GM21786 (cell line): ENCODE measurements at regions not wholly inside any gene's neighbourhood (a gene's known extent, or its start where the extent isn't known, plus 50 kb on each side); places are given as distances from the start of the nearest gene placed in this dataset.
A peak's percentile ranks its signal among the peaks of the same experiment; 100 is the strongest.
"Not testable (repeated sequence)": the region's sequence is repeated elsewhere in the genome, so short reads cannot be mapped to it uniquely, and the experiment has no call there.

Source experiments
- ATAC-seq: cut with Tn5 transposase; IDR thresholded peaks from one replicate; pipeline ENCODE4 v1.9.1; 2021; ENCODE audit not compliant: unreplicated experiment

DNA sequence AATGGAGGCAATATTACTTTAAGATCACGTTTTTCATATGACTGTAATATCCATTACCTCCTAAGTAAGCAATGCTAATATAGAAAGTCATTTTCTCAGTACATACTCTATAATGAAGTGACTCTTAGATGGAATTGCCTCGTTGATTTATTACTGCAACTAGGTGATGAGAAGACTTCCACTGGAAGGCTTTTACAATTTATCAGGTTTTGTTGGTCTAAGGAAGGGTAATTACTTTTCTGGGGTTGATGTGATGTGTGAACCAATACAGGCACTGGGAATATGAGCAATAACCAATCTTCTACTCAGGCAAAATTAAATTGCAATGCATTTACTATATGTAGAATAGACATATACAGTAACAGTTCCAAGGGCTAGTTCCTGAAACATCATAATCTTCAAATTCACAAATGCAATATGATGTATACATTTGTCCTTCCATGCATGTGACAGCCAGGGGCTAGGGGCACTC is 635.0 kb downstream of the QKI start:
- no peak for ATAC-seq

DNA sequence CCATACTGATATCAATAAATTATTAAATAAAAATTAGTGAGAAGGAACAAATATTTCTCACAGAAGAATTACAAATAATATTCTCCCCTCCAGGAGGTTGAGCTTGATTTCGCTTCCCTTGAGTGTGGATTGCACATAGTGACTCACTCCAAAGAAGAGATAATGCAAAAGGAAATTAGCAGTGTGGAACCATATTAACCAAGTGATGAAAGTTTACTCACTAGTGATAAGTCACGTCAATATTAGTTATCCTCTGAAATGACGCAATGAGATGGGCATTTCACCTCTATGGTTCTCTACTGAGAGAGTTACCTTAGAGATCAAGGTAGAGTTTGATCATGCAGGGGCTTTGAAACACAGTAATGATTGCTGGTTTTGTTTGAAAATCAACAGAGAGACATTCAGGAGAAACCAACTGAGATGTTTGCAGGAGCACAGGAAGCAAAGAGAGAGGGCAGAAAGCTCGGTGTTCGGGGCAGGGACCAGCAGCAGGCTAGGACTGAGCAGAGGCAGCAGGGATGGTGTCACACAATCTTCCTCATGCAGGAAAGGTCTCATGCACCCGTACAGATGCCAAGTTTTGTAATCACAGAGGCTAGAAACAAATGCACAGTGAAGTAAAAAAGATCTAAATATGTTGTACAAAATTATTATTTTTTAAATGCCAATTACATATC is 634.5 kb downstream of the QKI start:
- no peak for ATAC-seq

DNA sequence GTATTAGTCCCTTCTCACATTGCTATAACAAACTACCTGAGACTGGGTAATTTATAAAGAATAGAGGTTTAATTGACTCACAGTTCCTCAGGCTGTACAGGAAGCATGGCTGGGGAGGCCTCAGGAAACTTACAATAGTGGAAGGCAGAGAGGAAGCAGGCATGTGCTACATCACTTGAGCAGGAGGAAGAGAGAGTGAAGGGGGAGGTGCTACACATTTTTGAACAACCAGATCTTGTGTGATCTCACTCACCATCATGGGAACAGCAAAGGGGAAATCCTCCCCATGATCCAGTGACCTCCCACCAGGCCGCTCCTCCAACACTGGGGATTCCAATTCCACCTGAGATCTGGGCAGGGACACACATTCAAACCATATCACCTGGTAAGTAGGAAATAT is 630.6 kb downstream of the QKI start:
- no peak for ATAC-seq

DNA sequence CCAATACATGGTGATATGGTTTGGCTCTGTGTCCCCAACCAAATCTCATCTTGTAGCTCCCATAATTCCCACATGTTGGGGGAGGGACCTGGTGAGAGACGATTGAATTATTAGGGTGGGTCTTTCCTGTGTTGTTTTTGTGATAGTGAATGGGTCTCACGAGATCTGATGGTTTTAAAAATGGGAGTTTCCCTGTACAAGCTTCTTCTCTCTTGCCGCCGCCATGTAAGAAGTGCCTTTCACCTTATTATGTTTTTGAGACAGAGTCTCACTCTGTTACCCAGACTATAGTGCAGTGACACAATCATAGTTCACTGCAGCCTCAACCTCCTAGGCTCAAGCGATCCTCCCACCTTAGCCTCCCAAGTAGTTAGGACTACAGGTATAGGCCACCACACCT is 629.1 kb downstream of the QKI start:
- ATAC-seq, result not testable (repeated sequence)

DNA sequence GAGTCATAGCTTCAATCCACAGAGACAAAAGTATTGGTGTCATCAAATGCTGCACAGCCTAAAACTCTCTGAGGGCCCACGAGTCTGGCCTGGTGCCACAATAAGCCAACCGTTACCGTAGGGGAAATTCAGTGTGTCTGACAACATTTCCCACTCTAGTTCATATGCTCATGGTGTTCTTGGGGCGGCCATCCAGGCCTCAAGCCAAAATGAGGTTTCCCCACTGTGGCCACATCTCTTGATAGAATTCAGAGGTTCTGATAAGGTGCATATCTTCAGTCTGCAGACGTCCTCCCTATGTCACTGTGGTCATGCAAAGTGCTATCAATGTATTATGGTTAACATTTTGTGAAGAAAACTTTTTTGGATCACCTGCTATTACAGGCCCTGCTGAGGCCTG is 627.7 kb downstream of the QKI start:
- no peak for ATAC-seq

DNA sequence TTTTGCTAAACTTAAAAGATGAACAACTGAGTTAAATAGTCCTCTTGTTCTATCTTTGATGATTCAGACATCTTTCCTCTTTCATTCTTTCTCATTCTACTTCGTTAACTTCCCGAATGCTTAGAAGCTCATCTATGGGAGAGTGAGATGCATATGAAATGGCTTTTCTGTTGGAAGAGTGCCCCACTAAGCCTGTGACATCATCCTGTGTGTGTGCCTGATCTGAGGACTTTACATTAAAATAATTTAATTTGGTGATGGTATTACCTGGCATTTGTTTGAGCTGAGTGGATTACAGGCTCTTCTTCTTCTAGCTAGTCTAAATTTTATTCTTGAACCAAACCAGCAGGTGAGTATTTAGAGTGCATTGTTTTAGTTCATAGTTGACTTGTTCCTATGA is 626.5 kb downstream of the QKI start:
- no peak for ATAC-seq

DNA sequence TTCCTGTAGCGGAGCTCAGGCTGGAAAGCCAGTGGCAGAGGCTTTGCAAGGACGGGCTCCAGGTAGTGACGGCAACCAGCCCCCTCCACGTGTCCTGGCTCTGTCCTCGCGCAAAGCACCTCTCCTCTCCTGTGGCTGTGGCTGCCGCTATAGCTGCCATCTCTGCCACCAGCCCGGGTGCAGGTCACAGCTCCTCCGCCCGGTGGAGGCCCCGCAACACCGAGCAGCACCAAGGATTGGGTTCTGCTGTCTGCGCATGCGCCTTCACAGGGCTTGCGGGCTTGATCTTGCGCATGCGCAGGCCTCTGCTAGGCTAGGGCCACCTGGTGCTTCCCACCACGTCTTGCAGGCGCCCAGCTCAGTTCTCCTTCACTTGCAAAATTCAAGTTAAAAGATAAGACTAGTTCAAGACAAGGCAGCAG is 625.4 kb downstream of the QKI start:
- peak; percentile 73 for ATAC-seq

DNA sequence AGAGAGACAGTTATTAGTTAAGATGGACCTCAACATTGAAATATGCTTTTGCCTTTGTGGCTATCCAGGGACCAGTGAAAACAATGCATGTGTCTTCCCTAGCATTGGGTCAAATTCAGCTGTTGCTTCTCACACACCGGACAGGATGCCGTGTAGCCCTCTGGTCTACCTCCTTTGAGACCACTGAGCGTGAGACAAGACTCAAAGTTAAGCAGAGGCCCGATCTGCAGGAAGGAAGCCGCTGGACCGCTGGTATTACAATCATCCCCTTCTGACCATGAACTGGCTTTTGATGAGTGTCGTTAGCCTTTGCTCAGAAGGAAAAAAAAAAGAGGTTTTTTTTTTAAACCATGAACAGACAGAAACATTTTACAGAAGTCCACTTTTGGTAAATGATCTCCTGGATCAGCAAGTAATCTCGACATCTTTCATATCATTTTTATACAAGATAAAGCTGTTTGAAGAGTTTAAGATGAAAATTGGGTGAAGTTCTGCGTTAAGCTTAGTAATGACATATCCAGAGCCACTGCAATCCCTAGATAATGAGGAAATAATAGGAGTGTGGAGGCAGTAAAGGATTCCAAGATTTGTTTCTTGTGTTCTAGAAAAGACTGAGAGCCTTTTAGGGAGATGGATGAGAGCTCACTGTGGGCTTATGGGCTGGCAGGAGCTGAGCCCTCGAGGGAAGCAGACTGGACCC is 622.8 kb downstream of the QKI start:
- ATAC-seq, result no peak

DNA sequence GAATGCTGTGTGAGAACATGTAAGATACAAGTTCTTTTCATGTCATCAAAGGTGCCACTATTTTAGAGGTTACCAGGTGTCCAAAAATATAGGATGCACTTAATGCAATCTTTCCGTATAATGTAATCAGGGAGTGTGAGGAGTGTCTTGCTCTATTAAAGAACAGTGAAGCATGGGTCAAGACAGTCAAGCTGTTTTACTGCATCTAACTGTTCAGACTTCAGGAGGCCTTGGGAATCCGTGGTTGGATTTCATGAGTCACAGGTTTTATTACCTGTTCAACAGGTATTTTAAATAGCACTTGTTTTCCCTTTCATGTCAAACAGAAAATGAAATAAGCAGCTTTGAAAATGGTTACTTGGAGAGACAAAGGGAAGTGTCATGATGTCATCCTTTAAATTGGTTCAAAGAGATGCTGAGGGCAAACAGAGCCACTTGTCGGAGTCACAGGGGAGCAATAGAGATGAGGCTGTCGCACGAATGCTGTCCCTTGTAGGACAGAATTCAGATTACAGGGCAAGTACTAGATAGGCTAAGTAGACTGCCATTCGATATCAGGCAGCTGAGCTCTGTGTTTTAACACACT is 621.5 kb downstream of the QKI start:
- ATAC-seq, result no peak

DNA sequence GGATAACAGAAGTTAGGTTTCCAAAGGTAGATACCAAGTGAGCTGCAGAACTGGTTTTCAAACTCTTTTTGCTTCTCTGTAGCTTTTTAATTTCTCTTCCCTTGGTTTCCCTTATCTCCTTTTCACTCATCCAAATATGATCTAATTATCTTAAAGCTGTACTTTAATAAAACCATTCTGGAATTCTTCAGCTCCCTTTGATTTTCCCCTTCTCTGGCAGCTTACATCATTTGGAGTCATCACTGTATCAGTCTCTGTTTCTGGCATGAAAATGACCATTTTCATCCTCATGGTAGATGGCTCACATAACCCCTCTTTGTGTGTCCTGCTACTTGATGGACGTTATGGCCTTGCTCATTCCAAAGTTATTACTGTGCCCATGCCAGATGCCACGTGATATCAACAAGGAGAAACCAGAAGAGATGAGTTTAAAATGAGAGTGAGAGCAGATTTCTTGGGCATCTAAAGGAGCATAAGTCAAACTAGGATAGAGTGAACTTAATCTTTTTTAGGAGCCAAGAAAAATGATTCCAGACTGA is 620.2 kb downstream of the QKI start:
- ATAC-seq, result no peak

DNA sequence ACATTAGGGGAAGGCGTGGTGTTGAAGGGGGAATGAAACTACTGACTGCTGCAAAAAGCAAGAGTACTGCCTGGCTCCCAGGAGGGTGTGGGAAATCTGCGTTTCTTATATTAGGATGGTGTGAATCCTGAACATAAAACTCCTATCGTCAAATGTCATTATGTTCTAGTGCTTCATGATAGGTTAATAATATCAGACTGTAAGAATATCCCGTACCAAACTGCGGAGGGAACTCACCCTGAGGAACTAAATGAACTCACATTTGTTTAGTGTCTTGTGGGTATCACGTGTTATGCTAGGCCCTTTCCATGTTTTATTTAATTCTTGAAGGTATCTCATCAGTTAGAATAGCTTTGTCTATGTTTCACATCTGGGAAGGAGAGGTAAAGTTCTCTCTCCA is 610.7 kb downstream of the QKI start:
- no peak for ATAC-seq

DNA sequence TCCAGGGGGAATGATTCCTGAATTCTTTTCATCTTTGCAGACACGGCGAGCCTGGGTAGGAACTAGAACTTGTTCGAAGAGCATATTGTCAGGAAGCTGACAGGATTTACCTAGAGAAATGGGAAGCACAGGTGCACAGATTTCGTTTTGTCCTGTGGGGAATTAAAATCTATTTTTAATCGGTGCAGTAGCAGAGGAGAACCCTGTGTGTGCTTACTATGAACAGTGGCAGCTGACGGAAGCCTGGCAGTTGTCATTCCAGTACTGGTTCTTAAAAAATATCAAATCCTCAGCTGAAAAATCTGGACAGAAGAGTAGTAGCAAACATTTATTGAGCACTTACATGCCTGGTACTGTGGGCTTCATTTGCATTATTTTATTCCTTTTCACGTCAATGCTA is 609.0 kb downstream of the QKI start:
- no peak for ATAC-seq

DNA sequence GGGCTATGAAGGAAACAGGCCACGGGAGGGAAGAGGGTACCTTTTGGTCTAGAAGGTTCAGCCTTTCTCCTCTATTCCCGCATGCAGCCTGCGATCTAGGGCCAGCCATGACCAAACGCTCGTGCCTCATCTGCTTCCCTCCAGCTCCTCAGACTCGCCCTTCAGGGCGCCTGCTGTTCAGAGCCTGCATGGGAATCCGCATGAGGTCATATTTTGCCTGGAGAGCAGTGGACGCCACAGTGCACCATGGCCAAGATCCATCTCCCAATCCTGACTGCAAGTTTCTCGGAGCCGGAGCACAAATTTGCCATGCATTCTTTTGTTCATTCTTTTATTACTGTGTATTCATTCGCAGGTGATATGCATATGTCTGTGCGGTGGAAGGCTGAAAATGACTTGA is 608.1 kb downstream of the QKI start:
- no peak for ATAC-seq

DNA sequence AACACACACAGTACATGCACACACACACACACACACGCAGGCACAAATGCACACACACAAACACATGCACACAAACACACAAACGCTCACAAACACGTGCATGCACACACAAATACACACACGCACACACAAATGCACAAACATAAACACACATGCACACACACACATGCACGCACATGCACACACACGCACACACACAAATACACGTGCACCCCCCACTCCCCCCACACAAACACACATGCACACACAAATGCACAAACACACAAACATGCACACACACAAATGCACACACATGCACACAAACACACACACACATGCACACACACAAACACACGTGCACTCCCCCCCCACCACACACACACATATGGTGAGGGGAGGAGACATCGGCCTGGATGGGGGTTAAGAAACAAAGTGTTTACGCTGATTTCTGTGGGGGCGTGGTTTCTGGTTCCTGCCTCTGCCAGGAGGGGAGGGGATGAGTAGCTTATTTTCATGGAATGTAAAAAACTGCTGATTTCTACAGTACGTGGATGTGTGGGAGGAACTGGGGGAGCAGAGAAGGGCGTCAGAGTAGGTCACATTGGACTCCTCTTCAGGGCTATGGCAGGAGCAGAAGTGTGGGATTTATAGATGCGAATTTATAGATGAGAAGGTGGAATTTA is 607.2 kb downstream of the QKI start:
- no peak for ATAC-seq

DNA sequence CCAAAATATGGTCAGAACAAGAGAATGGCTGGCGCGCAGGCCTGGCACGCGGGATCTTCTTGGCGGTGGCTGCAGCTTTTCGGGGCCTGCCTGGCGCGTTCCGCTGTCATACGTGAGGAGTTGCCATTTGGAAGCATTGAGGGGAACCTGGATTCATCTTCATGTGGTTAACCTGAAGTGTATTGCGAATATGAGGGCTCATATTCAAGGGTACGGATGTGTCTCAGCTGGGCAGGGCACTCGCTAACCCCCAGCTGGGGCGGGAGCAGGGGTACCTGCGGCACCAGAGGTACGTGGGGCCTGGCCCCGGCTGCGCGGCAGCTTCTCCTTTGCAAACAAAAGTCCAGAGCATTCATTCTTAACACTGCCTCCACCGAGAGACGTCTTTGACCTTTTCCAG is 605.6 kb downstream of the QKI start:
- no peak for ATAC-seq

DNA sequence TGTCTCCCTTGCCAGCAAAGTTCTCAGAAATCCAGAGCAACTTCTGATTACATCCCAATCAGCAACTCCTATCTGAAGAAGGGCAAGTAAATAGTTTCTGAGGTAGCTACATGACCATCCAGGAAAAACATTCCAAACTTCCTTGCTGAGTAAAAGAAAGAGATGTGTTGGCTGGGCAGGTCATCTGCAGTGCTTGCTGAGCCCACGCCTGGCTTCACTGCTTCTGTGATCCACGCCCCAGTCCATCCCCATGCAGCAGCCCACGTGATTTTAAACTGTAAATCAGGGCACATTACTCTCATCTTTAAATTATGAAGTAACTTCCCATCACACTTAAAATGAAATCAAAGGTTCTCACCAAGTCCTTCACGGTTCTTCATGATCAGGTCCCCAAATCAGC is 603.6 kb downstream of the QKI start:
- no peak for ATAC-seq

DNA sequence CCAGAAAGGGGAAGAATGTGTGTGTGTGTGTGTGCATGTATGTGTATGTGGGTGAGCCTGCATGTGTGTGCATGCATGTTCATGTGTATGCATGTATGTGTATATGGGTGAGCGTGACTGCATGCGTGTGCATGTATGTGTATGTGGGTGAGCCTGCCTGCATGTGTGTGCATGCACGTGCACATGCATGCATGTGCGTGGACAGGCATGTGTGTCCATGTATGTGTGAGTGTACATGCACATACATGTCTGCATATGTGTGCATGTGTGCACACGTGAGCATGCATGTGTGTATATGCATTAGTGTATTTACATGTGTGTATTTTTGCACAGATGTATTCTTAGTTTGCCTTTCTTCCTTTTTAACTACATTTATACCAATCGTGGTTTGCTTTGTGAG is 601.5 kb downstream of the QKI start:
- ATAC-seq, result no peak

DNA sequence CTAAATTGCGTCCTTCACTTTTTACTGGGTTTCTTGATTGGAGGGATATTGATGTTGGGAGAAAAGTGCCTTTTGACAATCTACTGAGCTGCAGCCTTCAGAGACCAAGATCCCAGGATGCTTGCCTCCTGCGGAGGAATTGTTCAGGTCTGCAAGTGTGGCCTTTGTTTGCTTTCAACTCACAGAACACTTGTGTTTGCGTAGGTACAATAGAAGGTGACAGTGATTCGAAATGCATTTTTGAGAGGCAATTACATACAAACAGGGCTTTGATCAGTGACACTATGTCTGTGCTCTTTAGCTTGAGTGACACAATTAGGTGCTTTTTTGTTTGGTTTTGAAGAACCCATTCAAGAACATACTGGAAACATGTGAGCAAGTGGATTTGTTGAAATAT is 600.6 kb downstream of the QKI start:
- ATAC-seq, result no peak

DNA sequence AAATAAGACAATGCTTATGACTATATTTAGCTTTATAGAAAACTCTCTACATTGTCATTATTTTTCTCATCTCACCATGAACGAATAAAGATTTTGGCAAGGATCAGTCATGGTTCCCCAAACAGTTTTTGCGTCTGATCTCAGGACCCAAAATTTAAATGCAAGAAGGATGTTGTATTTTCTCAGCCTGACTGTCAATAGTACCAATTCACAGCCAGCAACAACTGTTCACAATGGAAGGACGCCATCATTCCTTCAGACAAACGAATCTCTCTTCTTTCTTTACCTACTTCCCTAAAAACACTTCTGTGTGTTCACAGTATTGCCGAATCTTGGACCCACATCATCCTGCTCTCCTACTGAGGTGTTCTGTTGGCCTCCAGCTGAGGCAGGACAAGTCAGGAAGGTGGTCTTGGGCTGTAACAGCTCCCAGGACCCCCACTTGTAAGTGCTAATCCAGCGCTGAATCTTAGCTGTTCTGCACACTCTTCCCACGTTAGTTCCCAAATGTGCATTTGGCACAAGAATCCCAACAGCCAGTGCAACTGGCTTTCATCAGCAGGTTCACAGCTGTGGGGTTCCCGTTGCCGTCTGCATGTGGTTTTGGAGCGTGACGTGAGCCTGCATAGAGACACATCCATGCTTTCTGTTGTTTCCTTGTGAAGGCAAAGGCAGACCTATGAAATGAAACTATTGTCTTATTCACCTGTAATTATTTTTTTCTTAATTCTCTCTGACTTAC is 600.0 kb downstream of the QKI start:
- ATAC-seq, result no peak

DNA sequence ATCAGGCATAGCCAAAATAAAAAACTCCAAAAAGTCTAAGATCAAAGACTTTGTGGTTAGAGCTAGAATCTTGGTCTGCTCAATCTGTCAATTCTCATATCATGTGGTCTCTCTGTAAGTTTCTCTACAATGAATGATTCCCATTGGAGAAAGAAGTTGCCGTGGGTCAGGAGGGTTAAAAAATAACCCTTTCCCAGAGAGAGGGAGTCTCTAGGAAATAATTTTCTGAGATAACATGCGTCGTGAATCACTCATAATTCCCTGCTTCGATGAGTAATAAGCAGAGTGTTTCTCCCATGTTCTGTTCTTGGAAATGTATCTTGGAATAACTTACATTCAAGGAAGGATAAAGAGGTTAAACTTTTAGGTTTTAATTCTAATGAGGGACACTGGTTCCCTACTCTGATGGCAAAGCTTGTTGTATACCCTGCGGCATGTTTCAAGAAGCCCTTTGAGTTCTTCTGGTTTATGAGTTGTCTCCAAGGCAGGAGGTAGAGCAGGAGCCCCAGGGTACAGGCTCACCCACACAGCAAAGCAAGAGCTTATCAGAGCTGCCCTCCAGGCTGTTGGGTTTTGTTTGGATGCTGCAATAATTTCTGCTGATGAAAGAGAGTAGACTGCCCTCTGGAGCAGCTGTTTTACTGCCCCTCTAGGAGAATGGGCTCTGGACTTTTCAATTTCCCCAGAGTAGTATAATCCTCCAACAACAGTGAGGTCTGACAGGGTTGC is 599.1 kb downstream of the QKI start:
- ATAC-seq, result no peak
